B cell (primary cell): ENCODE measurements at regions not wholly inside any gene's neighbourhood (a gene's known extent, or its start where the extent isn't known, plus 50 kb on each side); places are given as distances from the start of the nearest gene placed in this dataset.

ENCODE experiments used
- ATAC-seq: fragments of 200-7000 bp; cut with Tn5 transposase; one replicate; pipeline ENCODE4 v1.10.0; 2021; ENCODE audit warnings: low read depth, mild to moderate bottlenecking, moderate number of reproducible peaks, moderate library complexity
- CTCF ChIA-PET: fragments of 350-600 bp; sonication (Branson Sonifier 250); formaldehyde crosslinking; loops from one replicate; lab custom pipeline; 2021; ENCODE audit warnings: antibody characterized with exemption, inconsistent platforms; lab: Charles Lee
- POLR2A ChIA-PET: fragments of 350-600 bp; sonication (Branson Sonifier 250); formaldehyde crosslinking; loops from one replicate; lab custom pipeline; 2021; ENCODE audit warnings: antibody characterized with exemption; lab: Charles Lee
- DNase-seq: peaks from one replicate; pipeline ENCODE4 v3.0.0; 2013
- H2AFZ ChIP-seq: 2 replicates; pipeline ENCODE4 v1.6.1; 2012; ENCODE audit warnings: mild to moderate bottlenecking, low read depth, low read length; ENCODE audit not compliant: insufficient read depth, poor library complexity, severe bottlenecking
- H3K27ac ChIP-seq, 2 donors: 1 replicate in 1 of 2; 2 replicates in 1 of 2; pipeline ENCODE4 v1.5.1; 2012 to 2013; ENCODE audit warnings: low read length in 2 of 2, mild to moderate bottlenecking in 2 of 2, moderate library complexity in 1 of 2
- H3K27me3 ChIP-seq, 4 experiments: fragments of 200-600 bp in 1 of 4; sonication (generic) in 1 of 4; replicated peaks in 1 of 4; 1 replicate in 2 of 4; 2 replicates in 2 of 4; pipeline versions ENCODE4 v1.6.1 to v1.7.0; 2013 to 2016; ENCODE audit warnings: low read length in 3 of 4, mild to moderate bottlenecking in 2 of 4, mixed read lengths in 1 of 4, moderate library complexity in 1 of 4; ENCODE audit not compliant: insufficient read depth in 4 of 4, control insufficient read depth in 3 of 4; ENCODE audit errors: control extremely low read depth in 1 of 4
- H3K36me3 ChIP-seq, 2 experiments: replicated peaks in 1 of 2; 1 replicate in 1 of 2; 2 replicates in 1 of 2; pipeline versions ENCODE4 v1.6.1 to v1.7.1; 2013; ENCODE audit warnings: low read length in 1 of 2; ENCODE audit not compliant: insufficient read depth in 2 of 2, control insufficient read depth in 1 of 2; ENCODE audit errors: control extremely low read depth in 1 of 2, extremely low read depth in 1 of 2
- H3K4me1 ChIP-seq, 2 donors: fragments of 200-600 bp in 1 of 2; sonication (generic) in 1 of 2; 1 replicate in 1 of 2; 2 replicates in 1 of 2; pipeline versions ENCODE4 v1.5.1 to v1.6.1; 2013 to 2017; ENCODE audit warnings: low read length in 2 of 2; ENCODE audit not compliant: control insufficient read depth in 2 of 2, insufficient read depth in 2 of 2
- H3K4me2 ChIP-seq: replicated peaks from 2 replicates; pipeline ENCODE3; 2012; ENCODE audit warnings: mild to moderate bottlenecking, low read depth, low read length; ENCODE audit not compliant: poor library complexity, severe bottlenecking
- H3K4me3 ChIP-seq, 5 experiments: fragments of 200-600 bp in 1 of 5; sonication (generic) in 1 of 5; 1 replicate in 3 of 5; 2 replicates in 2 of 5; pipeline versions ENCODE4 v1.5.1 to v1.7.0; 2011 to 2016; ENCODE audit warnings: low read length in 4 of 5, mild to moderate bottlenecking in 4 of 5, low read depth in 2 of 5, control low read depth in 1 of 5, moderate library complexity in 1 of 5; ENCODE audit not compliant: insufficient read depth in 1 of 5; ENCODE audit errors: control extremely low read depth in 1 of 5, extremely low read depth in 1 of 5
- H3K79me2 ChIP-seq: fragments of 200-600 bp; sonication (generic); one replicate; pipeline ENCODE4 v1.6.0; 2016; ENCODE audit warnings: low read length; ENCODE audit not compliant: control insufficient read depth, insufficient read depth
- H3K9ac ChIP-seq: fragments of 200-600 bp; sonication (generic); 2 replicates; pipeline ENCODE4 v1.6.1; 2017; ENCODE audit warnings: mild to moderate bottlenecking, low read length, moderate library complexity
- H3K9me3 ChIP-seq, 3 donors: one replicate each; pipeline versions ENCODE4 v1.6.1 to v1.7.1; 2013; ENCODE audit warnings: low read length in 2 of 3; ENCODE audit not compliant: control insufficient read depth in 2 of 3, insufficient read depth in 1 of 3; ENCODE audit errors: control extremely low read depth in 1 of 3
- H4K20me1 ChIP-seq: 2 replicates; pipeline ENCODE4 v1.6.0; 2012; ENCODE audit warnings: mild to moderate bottlenecking, low read length; ENCODE audit not compliant: insufficient read depth, control insufficient read depth, poor library complexity, severe bottlenecking
- H3K27ac Mint-ChIP-seq: one replicate; pipeline ENCODE4 v1.8.0; 2021; ENCODE audit warnings: mixed read lengths
- H3K27me3 Mint-ChIP-seq: one replicate; pipeline ENCODE4 v1.8.0; 2021; ENCODE audit warnings: mixed read lengths
- H3K4me1 Mint-ChIP-seq: one replicate; pipeline ENCODE4 v1.8.0; 2021; ENCODE audit warnings: mixed read lengths
- H3K4me3 Mint-ChIP-seq: one replicate; pipeline ENCODE4 v1.8.0; 2021; ENCODE audit warnings: mixed read lengths
- H3K9me3 Mint-ChIP-seq: one replicate; pipeline ENCODE4 v1.8.0; 2022; ENCODE audit warnings: mixed read lengths; ENCODE audit not compliant: insufficient read depth
- CTCF ChIP-seq: fragments of 200-600 bp; IDR thresholded peaks from one replicate; pipeline ENCODE4 v1.8.0; 2022; ENCODE audit warnings: antibody characterized with exemption, mild to moderate bottlenecking
- EZH2 ChIP-seq: IDR thresholded peaks from 2 replicates; pipeline ENCODE4 v1.6.1; 2012; ENCODE audit warnings: borderline replicate concordance, low read depth, mild to moderate bottlenecking, moderate library complexity, low read length; ENCODE audit not compliant: insufficient read depth, poor library complexity, severe bottlenecking
- WGBS: methylation state at CpG from one replicate; pipeline ENCODE4 v1.1.5; 2013; ENCODE audit warnings: missing lambda C conversion rate; ENCODE audit not compliant: insufficient coverage; 5-methylcytosine and 5-hydroxymethylcytosine counted together
- intact Hi-C: fragments of 100-400 bp; cut with micrococcal nuclease; formaldehyde crosslinking; loops from one replicate; pipeline ENCODE4 v1.10.0; 2022

GRCh38 chr4:19329631-19330030, 922.1 kb upstream of the SLIT2 start:
- ChIA-PET CTCF (no interaction called here), POLR2A (no interaction called here)
- Histone ChIP-seq H3K9me3 (no peaks in the 10 kb centered on the region), H3K4me1 (no peaks in the 10 kb centered on the region), H3K27ac (no peak overlapping the region), H3K4me3 (no peak overlapping the region), H3K27me3 (no peaks in the 10 kb centered on the region), H3K79me2 (no peaks in the 10 kb centered on the region), H4K20me1 (no peaks in the 10 kb centered on the region), H3K9ac (no peak overlapping the region), H3K4me2 (no peak overlapping the region), H2AFZ (no peak overlapping the region), H3K36me3 (no peaks in the 10 kb centered on the region)
- DNase-seq = no peak
- no peak for ATAC-seq
- WGBS = no CpG with 5 or more reads among the region's 1 CpG
- no peak overlapping the region for H3K4me3 Mint-ChIP-seq
- peaks cover 4% of the 10 kb centered on the region for H3K9me3 Mint-ChIP-seq
- no peaks in the 10 kb centered on the region for H3K4me1 Mint-ChIP-seq
- no peak for TF ChIP-seq EZH2
- TF ChIP-seq CTCF = no peak
- no peak overlapping the region for H3K27ac Mint-ChIP-seq
- H3K27me3 Mint-ChIP-seq = no peaks in the 10 kb centered on the region
- intact Hi-C loops = no loop called here

GRCh38 chr4:19329077-19329476, 922.6 kb upstream of the SLIT2 start:
- H3K27me3 ChIP-seq = no peaks in the 10 kb centered on the region
- H3K9ac ChIP-seq = no peak overlapping the region
- H3K36me3 ChIP-seq = no peaks in the 10 kb centered on the region
- intact Hi-C loops = no loop called here
- H3K4me1 Mint-ChIP-seq = no peaks in the 10 kb centered on the region
- no peak overlapping the region for H3K4me2 ChIP-seq
- no peak overlapping the region for H3K27ac ChIP-seq
- ATAC-seq (no peak), DNase-seq (no peak)
- no peak overlapping the region for H3K4me3 ChIP-seq
- H3K4me3 Mint-ChIP-seq = no peak overlapping the region
- no peaks in the 10 kb centered on the region for H3K4me1 ChIP-seq
- H3K27me3 Mint-ChIP-seq = no peaks in the 10 kb centered on the region
- ChIA-PET CTCF (no interaction called here), POLR2A (no interaction called here)
- peaks cover under 1% of the 10 kb centered on the region for H3K9me3 Mint-ChIP-seq
- no peak overlapping the region for H3K27ac Mint-ChIP-seq
- H4K20me1 ChIP-seq = no peaks in the 10 kb centered on the region
- H3K9me3 ChIP-seq = no peaks in the 10 kb centered on the region
- no peak for TF ChIP-seq CTCF
- TF ChIP-seq EZH2 = no peak
- H2AFZ ChIP-seq = no peak overlapping the region
- H3K79me2 ChIP-seq = no peaks in the 10 kb centered on the region
- 97% methylated on average over 4 of the region's 4 CpGs for WGBS
